K562 (cell line): ENCODE measurements at regions not wholly inside any gene's neighbourhood (a gene's known extent, or its start where the extent isn't known, plus 50 kb on each side); places are given as distances from the start of the nearest gene placed in this dataset.
A peak's percentile ranks its signal among the peaks of the same experiment; 100 is the strongest.

ENCODE experiments used
- CC2D1A ChIP-seq: fragments of 450-650 bp; IDR thresholded peaks from 2 replicates; pipeline ENCODE4 v1.6.1; 2017; ENCODE audit warnings: mild to moderate bottlenecking
- CEBPZ ChIP-seq: fragments of 150-350 bp; IDR thresholded peaks from 2 replicates; pipeline ENCODE4 v1.6.1; 2014; ENCODE audit warnings: low read depth, mild to moderate bottlenecking, low read length, borderline replicate concordance
- CREB5 ChIP-seq: fragments of 250-450 bp; sonication (Bioruptor Pico); IDR thresholded peaks from 2 replicates; pipeline ENCODE4 v1.5.0; 2020; ENCODE audit warnings: mild to moderate bottlenecking
- DLX4 ChIP-seq: fragments of 250-450 bp; sonication (Bioruptor Pico); IDR thresholded peaks from 2 replicates; pipeline ENCODE4 v1.6.1; 2021; ENCODE audit warnings: mild to moderate bottlenecking
- FUS ChIP-seq: fragments of 200-400 bp; formaldehyde crosslinking; optimal IDR thresholded peaks from 2 replicates; pipeline ENCODE3; 2017; ENCODE audit warnings: low read depth, low read length
- HNRNPLL ChIP-seq: fragments of 200-400 bp; formaldehyde crosslinking; IDR thresholded peaks from 2 replicates; pipeline ENCODE4 v1.6.1; 2017; ENCODE audit warnings: low read length, low read depth, mild to moderate bottlenecking; ENCODE audit not compliant: poor library complexity, severe bottlenecking
- HOMEZ ChIP-seq: fragments of 250-450 bp; sonication (Bioruptor Pico); IDR thresholded peaks from 2 replicates; pipeline ENCODE4 v1.4.0; 2020; ENCODE audit warnings: mild to moderate bottlenecking, moderate library complexity
- ILF3 ChIP-seq: fragments of 450-650 bp; IDR thresholded peaks from 2 replicates; pipeline ENCODE4 v1.6.1; 2018; ENCODE audit warnings: antibody characterized with exemption, mild to moderate bottlenecking, moderate library complexity, borderline replicate concordance
- JUN ChIP-seq, 2 experiments: sonication (generic) in 1 of 2; formaldehyde crosslinking in 1 of 2; IDR thresholded peaks; 2 replicates each; pipeline versions ENCODE4 v1.6.1 to v1.8.0; 2012 to 2022; ENCODE audit warnings: borderline replicate concordance in 2 of 2, mild to moderate bottlenecking in 2 of 2, improper control_type of control experiment in 1 of 2, low read depth in 1 of 2, low read length in 1 of 2, missing genetic modification reagents in 1 of 2
- KLF16 ChIP-seq: IDR thresholded peaks from 2 replicates; pipeline ENCODE4 v1.6.1; 2016; ENCODE audit warnings: antibody characterized with exemption
- MLLT1 ChIP-seq, 2 experiments: fragments of 450-650 bp; IDR thresholded peaks; 2 replicates each; pipeline ENCODE4 v1.6.1; 2016
- NFIX ChIP-seq: fragments of 250-450 bp; sonication (Bioruptor Pico); IDR thresholded peaks from 2 replicates; pipeline ENCODE4 v1.4.0; 2020; ENCODE audit warnings: low read depth, mild to moderate bottlenecking, moderate library complexity
- NFRKB ChIP-seq: fragments of 450-650 bp; IDR thresholded peaks from 2 replicates; pipeline ENCODE4 v1.6.1; 2016; ENCODE audit warnings: low read depth
- NR2C1 ChIP-seq, 2 experiments: fragments of 450-650 bp; IDR thresholded peaks; 2 replicates each; pipeline ENCODE4 v1.6.1; 2017; ENCODE audit warnings: mild to moderate bottlenecking in 2 of 2, antibody characterized with exemption in 1 of 2, inconsistent platforms in 1 of 2, missing compliant biosample characterization in 1 of 2, missing genetic modification characterization in 1 of 2
- RCOR1 ChIP-seq, 2 experiments: IDR thresholded peaks; 2 replicates each; pipeline ENCODE4 v1.6.1; 2012; ENCODE audit warnings: low read depth in 2 of 2, low read length in 2 of 2, borderline replicate concordance in 1 of 2, improper control_type of control experiment in 1 of 2
- RFX5 ChIP-seq: IDR thresholded peaks from 2 replicates; pipeline ENCODE4 v1.6.1; 2011; ENCODE audit warnings: low read depth, mild to moderate bottlenecking, improper control_type of control experiment, low read length
- XRCC3 ChIP-seq: fragments of 450-650 bp; IDR thresholded peaks from 2 replicates; pipeline ENCODE4 v1.6.1; 2017; ENCODE audit warnings: mild to moderate bottlenecking, moderate library complexity
- ZNF76 ChIP-seq: fragments of 250-450 bp; sonication (Bioruptor Pico); IDR thresholded peaks from 2 replicates; pipeline ENCODE4 v1.4.0; 2020; ENCODE audit warnings: mild to moderate bottlenecking, moderate library complexity, borderline replicate concordance

GRCh38 chr11:86151174-86152005 lies 82.5 kb upstream of the PICALM start (continued):
- TF ChIP-seq CREB5 (CRISPR knock-in tag), result no peak
- TF ChIP-seq MLLT1 (IDR thresholded peaks at IDR 0.05), result peak; percentile 65 to 79; a peak in 1 of 4 replicates
- TF ChIP-seq DLX4 (CRISPR knock-in tag), result no peak
- TF ChIP-seq XRCC3, result no peak
- TF ChIP-seq FUS, result no peak
- TF ChIP-seq NR2C1 (IDR thresholded peaks at IDR 0.05), result no peak
- peak; percentile 49; the same call in 1 of the 2 replicates for TF ChIP-seq NR2C1 (tag; IDR thresholded peaks at IDR 0.05)
- TF ChIP-seq ILF3, result no peak
- TF ChIP-seq NFIX (CRISPR knock-in tag), result no peak
- peak; percentile 93; a peak in 3 of 4 replicates for TF ChIP-seq RCOR1 (IDR thresholded peaks at IDR 0.05; ENCODE audit: borderline replicate concordance in 1 of 2, low read depth in 2 of 2, low read length in 2 of 2)
- TF ChIP-seq HNRNPLL, result peak; percentile 64
- TF ChIP-seq NFRKB, result peak; percentile 23; the same call in 1 of the 2 replicates
- TF ChIP-seq KLF16, result peak; percentile 96
- peak; percentile 11; the same call in 1 of the 2 replicates for TF ChIP-seq JUN (IDR thresholded peaks at IDR 0.05; ENCODE audit: borderline replicate concordance, low read depth, low read length)
- TF ChIP-seq JUN (CRISPR knock-in tag; IDR thresholded peaks at IDR 0.05; ENCODE audit: borderline replicate concordance), result no peak
- no peak for TF ChIP-seq HOMEZ (CRISPR knock-in tag)
- no peak for TF ChIP-seq ZNF76 (CRISPR knock-in tag)
- TF ChIP-seq CEBPZ, result no peak
- 0 out of 2 replicates have a peak, but pooled peaks have one; percentile 18 for TF ChIP-seq RFX5
- peak; percentile 98 for TF ChIP-seq CC2D1A
